ENCODE measurements at regions not wholly inside any gene's neighbourhood (a gene's known extent, or its start where the extent isn't known, plus 50 kb on each side); places are given as distances from the start of the nearest gene placed in this dataset.

- Histone ChIP-seq H3K79me2 (ENCODE audit: low read length) (no peaks in the 10 kb centered on the region), H3K27ac (ENCODE audit: low read length) (no peak overlapping the region), H3K4me3 (ENCODE audit: low read length) (no peak overlapping the region), H3K36me3 (replicated peaks; ENCODE audit: low read depth, low read length) (no peaks in the 10 kb centered on the region), H2AFZ (ENCODE audit: low read depth, low read length) (no peak overlapping the region), H4K20me1 (ENCODE audit: insufficient read depth, low read length) (no peaks in the 10 kb centered on the region), H3K27me3 (ENCODE audit: low read depth, low read length) (no peaks in the 10 kb centered on the region), H3K4me1 (ENCODE audit: low read length) (no peaks in the 10 kb centered on the region), H3K9ac (ENCODE audit: low read length) (no peak overlapping the region), H3K9me3 (ENCODE audit: insufficient read depth, low read length) (no peaks in the 10 kb centered on the region), H3K4me2 (ENCODE audit: low read length) (no peak overlapping the region)
- TF ChIP-seq CTCF (IDR thresholded peaks at IDR 0.05; ENCODE audit: low read depth, low read length) (no peak), EZH2phosphoT487 (IDR thresholded peaks at IDR 0.05; ENCODE audit: low read depth) (no peak)
Measured at GRCh38 chr12:58079806-58080205, 138.4 kb downstream of the ATP23 start.

DNA sequence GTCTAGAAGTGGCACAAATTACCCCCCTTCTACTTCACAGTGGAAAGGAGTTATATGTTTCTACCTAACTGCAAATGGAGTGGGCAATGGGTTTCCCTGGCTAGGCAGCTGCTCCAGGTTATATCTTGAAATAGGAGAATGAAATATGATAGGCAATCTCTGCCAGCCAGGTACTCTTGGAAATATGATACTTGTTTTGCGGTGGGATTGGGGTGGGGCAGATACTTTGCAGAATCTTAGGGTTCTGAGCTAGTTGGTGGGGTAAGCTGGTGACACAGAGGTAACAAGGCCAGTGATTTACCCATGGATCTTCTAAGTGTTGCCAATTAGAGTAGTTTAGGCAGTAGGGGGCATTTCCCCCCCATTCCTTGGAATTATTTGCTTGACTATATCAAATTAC, 140.1 kb downstream of the ATP23 start:
- H4K20me1 ChIP-seq (ENCODE audit: insufficient read depth, low read length): no peaks in the 10 kb centered on the region
- H3K4me2 ChIP-seq (ENCODE audit: low read length): no peak overlapping the region
- no peaks in the 10 kb centered on the region for H3K9me3 ChIP-seq (ENCODE audit: insufficient read depth, low read length)

GRCh38 chr12:58082996-58083395, 141.6 kb downstream of the ATP23 start:
- Histone ChIP-seq H3K4me3 (ENCODE audit: low read length) (no peak overlapping the region), H4K20me1 (ENCODE audit: insufficient read depth, low read length) (no peaks in the 10 kb centered on the region)

More for the DNA sequence above, 140.1 kb downstream of the ATP23 start:
- H3K27me3 ChIP-seq (ENCODE audit: low read depth, low read length): no peaks in the 10 kb centered on the region
- no peaks in the 10 kb centered on the region for H3K79me2 ChIP-seq (ENCODE audit: low read length)
- no peak for TF ChIP-seq EZH2phosphoT487 (IDR thresholded peaks at IDR 0.05; ENCODE audit: low read depth)
- no peak for TF ChIP-seq CTCF (IDR thresholded peaks at IDR 0.05; ENCODE audit: low read depth, low read length)
- no peaks in the 10 kb centered on the region for H3K4me1 ChIP-seq (ENCODE audit: low read length)
- H2AFZ ChIP-seq (ENCODE audit: low read depth, low read length): no peak overlapping the region
- H3K9ac ChIP-seq (ENCODE audit: low read length): no peak overlapping the region
- no peak overlapping the region for H3K27ac ChIP-seq (ENCODE audit: low read length)
- H3K36me3 ChIP-seq (replicated peaks; ENCODE audit: low read depth, low read length): no peaks in the 10 kb centered on the region
- H3K4me3 ChIP-seq (ENCODE audit: low read length): no peak overlapping the region

GRCh38 chr12:58086006-58086405, 144.6 kb downstream of the ATP23 start:
- Histone ChIP-seq H3K9me3 (ENCODE audit: insufficient read depth, low read length) (no peaks in the 10 kb centered on the region), H2AFZ (ENCODE audit: low read depth, low read length) (no peak overlapping the region), H3K27me3 (ENCODE audit: low read depth, low read length) (no peaks in the 10 kb centered on the region), H3K27ac (ENCODE audit: low read length) (no peak overlapping the region), H3K36me3 (replicated peaks; ENCODE audit: low read depth, low read length) (no peaks in the 10 kb centered on the region), H3K4me3 (ENCODE audit: low read length) (no peak overlapping the region), H3K79me2 (ENCODE audit: low read length) (no peaks in the 10 kb centered on the region), H3K4me2 (ENCODE audit: low read length) (no peak overlapping the region), H4K20me1 (ENCODE audit: insufficient read depth, low read length) (no peaks in the 10 kb centered on the region), H3K9ac (ENCODE audit: low read length) (no peak overlapping the region), H3K4me1 (ENCODE audit: low read length) (no peaks in the 10 kb centered on the region)
- no peak for TF ChIP-seq CTCF (IDR thresholded peaks at IDR 0.05; ENCODE audit: low read depth, low read length)
- TF ChIP-seq EZH2phosphoT487 (IDR thresholded peaks at IDR 0.05; ENCODE audit: low read depth): no peak

More at GRCh38 chr12:58082996-58083395, 141.6 kb downstream of the ATP23 start:
- Histone ChIP-seq H3K4me2 (ENCODE audit: low read length) (no peak overlapping the region), H3K27ac (ENCODE audit: low read length) (no peak overlapping the region), H3K9me3 (ENCODE audit: insufficient read depth, low read length) (no peaks in the 10 kb centered on the region), H3K9ac (ENCODE audit: low read length) (no peak overlapping the region), H3K4me1 (ENCODE audit: low read length) (no peaks in the 10 kb centered on the region), H2AFZ (ENCODE audit: low read depth, low read length) (no peak overlapping the region), H3K27me3 (ENCODE audit: low read depth, low read length) (no peaks in the 10 kb centered on the region), H3K79me2 (ENCODE audit: low read length) (no peaks in the 10 kb centered on the region), H3K36me3 (replicated peaks; ENCODE audit: low read depth, low read length) (no peaks in the 10 kb centered on the region)
- TF ChIP-seq EZH2phosphoT487 (IDR thresholded peaks at IDR 0.05; ENCODE audit: low read depth) (no peak), CTCF (IDR thresholded peaks at IDR 0.05; ENCODE audit: low read depth, low read length) (no peak)
